RWPE1 (cell line): ENCODE measurements at regions not wholly inside any gene's neighbourhood (a gene's known extent, or its start where the extent isn't known, plus 50 kb on each side); places are given as distances from the start of the nearest gene placed in this dataset.

ENCODE experiments used
- CTCF ChIA-PET: fragments of 350-600 bp; sonication (Branson Sonifier 250); formaldehyde crosslinking; extraction: SDS; loops from one replicate; lab custom pipeline; 2021; lab: Yijun Ruan, JAX
- POLR2A ChIA-PET: fragments of 400-600 bp; formaldehyde crosslinking; extraction: SDS; loops from one replicate; lab custom pipeline; 2020; ENCODE audit warnings: antibody characterized with exemption; ENCODE audit not compliant: low non-redundant PET; lab: Yijun Ruan, JAX
- DNase-seq: peaks from one replicate; pipeline ENCODE4 v3.0.0; 2012; ENCODE audit warnings: low spot score
- H3K27ac ChIP-seq: fragments of 450-650 bp; 2 replicates; pipeline ENCODE4 v1.5.1; 2017
- TF ChIP-seq, protein P1 (sequence below): fragments of 450-650 bp; conservative IDR thresholded peaks from 2 replicates; pipeline ENCODE4 v1.5.1; 2017; ENCODE audit warnings: low read depth, mild to moderate bottlenecking

DNA sequence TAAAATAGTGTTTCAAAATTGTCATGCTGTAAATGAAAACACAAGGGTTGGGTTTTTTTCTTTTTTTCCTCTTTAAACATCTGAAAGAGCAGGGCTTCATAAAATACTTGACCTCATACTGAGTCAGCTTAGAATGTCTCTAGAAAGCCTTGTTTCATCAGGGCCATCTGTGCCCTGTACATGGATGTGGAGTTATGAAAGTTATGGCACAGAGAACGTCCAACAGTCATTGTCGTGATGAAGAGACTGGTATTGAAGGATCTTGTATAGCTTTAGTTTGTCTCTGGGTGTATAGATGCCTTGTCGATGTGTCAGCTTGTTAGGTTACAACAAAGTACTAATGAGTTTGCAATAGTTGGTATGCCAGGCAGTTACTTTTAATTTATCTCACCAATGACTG is 127.3 kb downstream of the FAM204A start:
- ChIA-PET CTCF (interaction anchor here (0.8 kb wide), 1 partner anchor 11 kb away, joined by 3 read pairs; no protein-coding TSS in a partner anchor), POLR2A (no interaction called here)
- TF ChIP-seq, protein P1, sequence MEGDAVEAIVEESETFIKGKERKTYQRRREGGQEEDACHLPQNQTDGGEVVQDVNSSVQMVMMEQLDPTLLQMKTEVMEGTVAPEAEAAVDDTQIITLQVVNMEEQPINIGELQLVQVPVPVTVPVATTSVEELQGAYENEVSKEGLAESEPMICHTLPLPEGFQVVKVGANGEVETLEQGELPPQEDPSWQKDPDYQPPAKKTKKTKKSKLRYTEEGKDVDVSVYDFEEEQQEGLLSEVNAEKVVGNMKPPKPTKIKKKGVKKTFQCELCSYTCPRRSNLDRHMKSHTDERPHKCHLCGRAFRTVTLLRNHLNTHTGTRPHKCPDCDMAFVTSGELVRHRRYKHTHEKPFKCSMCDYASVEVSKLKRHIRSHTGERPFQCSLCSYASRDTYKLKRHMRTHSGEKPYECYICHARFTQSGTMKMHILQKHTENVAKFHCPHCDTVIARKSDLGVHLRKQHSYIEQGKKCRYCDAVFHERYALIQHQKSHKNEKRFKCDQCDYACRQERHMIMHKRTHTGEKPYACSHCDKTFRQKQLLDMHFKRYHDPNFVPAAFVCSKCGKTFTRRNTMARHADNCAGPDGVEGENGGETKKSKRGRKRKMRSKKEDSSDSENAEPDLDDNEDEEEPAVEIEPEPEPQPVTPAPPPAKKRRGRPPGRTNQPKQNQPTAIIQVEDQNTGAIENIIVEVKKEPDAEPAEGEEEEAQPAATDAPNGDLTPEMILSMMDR, result no peak
- DNase-seq, result no peak
- no peak overlapping the region for H3K27ac ChIP-seq

DNA sequence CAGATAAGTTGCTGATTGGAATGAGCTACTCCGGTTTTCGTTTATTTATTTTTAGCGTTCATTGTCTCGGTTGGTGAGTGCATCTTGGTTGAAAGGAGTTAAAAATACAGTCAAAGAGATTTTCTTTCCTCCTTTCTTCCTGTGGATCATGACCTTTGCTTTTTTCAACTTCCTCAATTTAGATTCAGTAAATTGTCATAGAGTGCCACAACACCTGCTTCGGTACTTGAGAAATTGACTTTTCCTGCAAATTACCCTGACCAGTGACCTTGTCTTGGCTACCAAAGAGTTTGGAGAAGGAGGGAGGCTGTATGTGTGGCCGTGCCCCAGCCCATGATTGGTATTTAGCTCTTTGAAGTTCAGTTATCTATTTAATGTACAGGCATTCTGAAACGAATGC is 128.7 kb downstream of the FAM204A start:
- no peak for DNase-seq
- no peak overlapping the region for H3K27ac ChIP-seq
- POLR2A ChIA-PET, result no interaction called here
- TF ChIP-seq, protein P1, result no peak
- CTCF ChIA-PET, result no interaction called here

DNA sequence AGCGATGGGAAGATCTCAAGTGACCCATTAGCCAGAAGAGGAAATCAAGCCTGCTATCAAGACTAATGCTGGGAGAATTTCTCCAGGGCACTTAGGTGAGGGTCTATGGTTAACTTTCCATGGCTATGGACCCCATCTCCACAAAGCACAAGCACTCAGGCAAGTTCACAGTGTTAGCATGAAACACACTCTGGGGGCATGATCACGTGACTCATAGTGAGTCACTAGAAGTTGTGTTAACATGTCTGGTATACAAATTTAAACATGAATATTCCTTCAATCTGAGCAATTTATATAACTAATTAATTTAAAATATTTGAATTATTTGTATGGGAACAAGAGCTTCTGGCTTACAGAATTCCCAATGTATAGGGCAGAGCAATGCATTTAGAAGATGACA is 131.8 kb downstream of the FAM204A start:
- ChIA-PET POLR2A (no interaction called here), CTCF (interaction anchor here (0.7 kb wide), 1 partner anchor 994 kb away, joined by 3 read pairs; no protein-coding TSS in a partner anchor)
- TF ChIP-seq, protein P1, result no peak
- no peak overlapping the region for H3K27ac ChIP-seq
- peak; percentile 33 for DNase-seq

GRCh38 chr10:118209215-118209614 is 132.9 kb downstream of the FAM204A start:
- no peak overlapping the region for H3K27ac ChIP-seq
- TF ChIP-seq, protein P1, result no peak
- POLR2A ChIA-PET, result no interaction called here
- CTCF ChIA-PET, result interaction anchor here (0.7 kb wide), 2 partner anchors 97 to 553 kb away, joined by 3 to 4 read pairs; no protein-coding TSS in a partner anchor
- DNase-seq, result no peak

GRCh38 chr10:118207470-118208007 is 134.6 kb downstream of the FAM204A start:
- TF ChIP-seq, protein P1, result no peak
- POLR2A ChIA-PET, result interaction anchor here (0.6 kb wide), 1 partner anchor 312 kb away, joined by 3 read pairs; no protein-coding TSS in a partner anchor
- DNase-seq, result no peak
- CTCF ChIA-PET, result no interaction called here
- no peak overlapping the region for H3K27ac ChIP-seq

DNA sequence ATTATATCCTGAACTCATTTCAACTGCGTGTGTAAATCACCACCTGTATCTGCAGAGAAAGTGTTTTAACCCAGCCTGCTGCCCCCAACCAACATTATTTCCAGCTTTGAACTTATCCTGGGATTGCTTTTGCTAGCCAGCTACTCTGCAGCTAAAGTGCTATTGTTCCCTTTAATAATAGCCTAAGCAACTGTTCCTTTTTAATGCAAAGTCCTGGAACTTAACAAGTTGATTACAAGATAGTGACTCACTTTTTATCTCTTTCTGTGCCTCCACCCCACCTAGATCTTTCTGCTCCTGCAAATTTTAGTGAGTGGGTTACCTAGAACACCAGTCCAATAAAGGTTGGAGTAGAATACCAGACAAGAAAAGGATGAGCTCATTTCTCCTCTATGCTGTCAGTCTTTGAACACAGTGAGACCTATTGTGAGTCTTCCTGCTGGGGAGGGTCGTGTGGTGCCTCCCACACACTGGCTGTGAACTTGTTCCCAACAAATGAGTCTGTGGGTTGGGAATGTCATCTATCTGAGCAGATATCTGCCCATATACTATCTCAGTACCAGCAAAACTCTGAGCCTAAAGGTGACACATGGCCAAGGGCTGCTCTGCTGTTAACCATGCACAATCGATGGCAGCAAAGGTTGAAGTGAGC is 137.7 kb downstream of the FAM204A start:
- DNase-seq, result no peak
- TF ChIP-seq, protein P1, result no peak
- POLR2A ChIA-PET, result no interaction called here
- CTCF ChIA-PET, result interaction anchor here (0.6 kb wide), 1 partner anchor 10 kb away, joined by 3 read pairs; no protein-coding TSS in a partner anchor
- no peak overlapping the region for H3K27ac ChIP-seq
